Activated B cell treated with CpG ODN at 0.5 μM for 24 hours (primary cell): ENCODE measurements at regions not wholly inside any gene's neighbourhood (a gene's known extent, or its start where the extent isn't known, plus 50 kb on each side); places are given as distances from the start of the nearest gene placed in this dataset.

ENCODE experiments used
- ATAC-seq: fragments of 200-7000 bp; cut with Tn5 transposase; one replicate; pipeline ENCODE4 v1.10.0; 2021; ENCODE audit warnings: low read depth, mild to moderate bottlenecking, moderate library complexity
- CTCF ChIA-PET: fragments of 350-600 bp; sonication (Branson Sonifier 250); formaldehyde crosslinking; loops from one replicate; lab custom pipeline; 2021; ENCODE audit warnings: antibody characterized with exemption; lab: Charles Lee
- POLR2A ChIA-PET: fragments of 350-600 bp; sonication (Branson Sonifier 250); formaldehyde crosslinking; loops from one replicate; lab custom pipeline; 2021; ENCODE audit warnings: antibody characterized with exemption; lab: Charles Lee
- DNase-seq: peaks from one replicate; pipeline ENCODE4 v3.0.0; 2022
- H3K27ac Mint-ChIP-seq: one replicate; pipeline ENCODE4 v1.8.0; 2020; ENCODE audit warnings: mixed read lengths
- H3K27me3 Mint-ChIP-seq: one replicate; pipeline ENCODE4 v1.8.0; 2021; ENCODE audit warnings: mixed read lengths
- H3K36me3 Mint-ChIP-seq: one replicate; pipeline ENCODE4 v1.8.0; 2021; ENCODE audit warnings: low read depth, mixed read lengths
- H3K4me1 Mint-ChIP-seq: one replicate; pipeline ENCODE4 v1.8.0; 2021; ENCODE audit warnings: mixed read lengths
- H3K4me3 Mint-ChIP-seq: one replicate; pipeline ENCODE4 v1.8.0; 2020; ENCODE audit warnings: mild to moderate bottlenecking, mixed read lengths
- H3K9me3 Mint-ChIP-seq: one replicate; pipeline ENCODE4 v1.8.0; 2020; ENCODE audit warnings: mixed read lengths
- intact Hi-C: fragments of 100-400 bp; cut with micrococcal nuclease; formaldehyde crosslinking; loops from one replicate; pipeline ENCODE4 v1.15.1; 2024
- TF ChIP-seq, protein P1 (sequence below): fragments of 200-600 bp; IDR thresholded peaks from one replicate; pipeline ENCODE4 v1.8.0; 2022; ENCODE audit warnings: antibody characterized with exemption, mild to moderate bottlenecking

DNA sequence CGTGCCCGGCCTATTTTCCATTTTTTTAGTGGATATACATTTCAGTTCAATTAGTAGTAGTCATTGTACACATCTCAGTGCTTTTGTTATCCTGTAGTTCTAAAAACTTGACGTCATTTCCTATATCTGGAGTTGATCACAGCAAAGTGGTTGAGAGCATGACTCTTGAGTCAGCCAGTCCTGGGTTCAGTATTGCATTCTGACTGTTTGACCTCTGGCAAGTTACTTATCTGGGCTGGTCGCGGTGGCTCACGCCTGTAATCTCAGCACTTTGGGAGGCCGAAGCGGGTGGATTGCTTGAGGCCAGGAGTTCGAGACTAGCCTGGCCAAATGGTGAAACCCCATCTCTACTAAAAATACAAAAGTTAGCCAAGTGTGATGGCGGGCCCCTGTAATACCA lies 50.4 kb upstream of the PPM1B start:
- POLR2A ChIA-PET: interaction anchor here (0.6 kb wide), 1 partner anchor 155 kb away, joined by 3 read pairs; no protein-coding TSS in a partner anchor

More for the DNA sequence above, 50.4 kb upstream of the PPM1B start:
- H3K4me3 Mint-ChIP-seq: no peak overlapping the region
- H3K27ac Mint-ChIP-seq: no peak overlapping the region
- intact Hi-C loops: no loop called here
- no peaks in the 10 kb centered on the region for H3K36me3 Mint-ChIP-seq
- ATAC-seq (no peak), DNase-seq (no peak)
- peaks cover 2% of the 10 kb centered on the region for H3K27me3 Mint-ChIP-seq
- CTCF ChIA-PET: no interaction called here
- peaks cover 4% of the 10 kb centered on the region for H3K4me1 Mint-ChIP-seq
- TF ChIP-seq, protein P1, sequence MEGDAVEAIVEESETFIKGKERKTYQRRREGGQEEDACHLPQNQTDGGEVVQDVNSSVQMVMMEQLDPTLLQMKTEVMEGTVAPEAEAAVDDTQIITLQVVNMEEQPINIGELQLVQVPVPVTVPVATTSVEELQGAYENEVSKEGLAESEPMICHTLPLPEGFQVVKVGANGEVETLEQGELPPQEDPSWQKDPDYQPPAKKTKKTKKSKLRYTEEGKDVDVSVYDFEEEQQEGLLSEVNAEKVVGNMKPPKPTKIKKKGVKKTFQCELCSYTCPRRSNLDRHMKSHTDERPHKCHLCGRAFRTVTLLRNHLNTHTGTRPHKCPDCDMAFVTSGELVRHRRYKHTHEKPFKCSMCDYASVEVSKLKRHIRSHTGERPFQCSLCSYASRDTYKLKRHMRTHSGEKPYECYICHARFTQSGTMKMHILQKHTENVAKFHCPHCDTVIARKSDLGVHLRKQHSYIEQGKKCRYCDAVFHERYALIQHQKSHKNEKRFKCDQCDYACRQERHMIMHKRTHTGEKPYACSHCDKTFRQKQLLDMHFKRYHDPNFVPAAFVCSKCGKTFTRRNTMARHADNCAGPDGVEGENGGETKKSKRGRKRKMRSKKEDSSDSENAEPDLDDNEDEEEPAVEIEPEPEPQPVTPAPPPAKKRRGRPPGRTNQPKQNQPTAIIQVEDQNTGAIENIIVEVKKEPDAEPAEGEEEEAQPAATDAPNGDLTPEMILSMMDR: no peak
- no peaks in the 10 kb centered on the region for H3K9me3 Mint-ChIP-seq
